RWPE1 (cell line): ENCODE measurements at regions not wholly inside any gene's neighbourhood (a gene's known extent, or its start where the extent isn't known, plus 50 kb on each side); places are given as distances from the start of the nearest gene placed in this dataset.

Experiments
- CTCF ChIA-PET: fragments of 350-600 bp; sonication (Branson Sonifier 250); formaldehyde crosslinking; extraction: SDS; loops from one replicate; lab custom pipeline; 2021; lab: Yijun Ruan, JAX
- POLR2A ChIA-PET: fragments of 400-600 bp; formaldehyde crosslinking; extraction: SDS; loops from one replicate; lab custom pipeline; 2020; ENCODE audit warnings: antibody characterized with exemption; ENCODE audit not compliant: low non-redundant PET; lab: Yijun Ruan, JAX
- DNase-seq: peaks from one replicate; pipeline ENCODE4 v3.0.0; 2012; ENCODE audit warnings: low spot score
- H3K27ac ChIP-seq: fragments of 450-650 bp; 2 replicates; pipeline ENCODE4 v1.5.1; 2017
- TF ChIP-seq, protein P1 (sequence below): fragments of 450-650 bp; conservative IDR thresholded peaks from 2 replicates; pipeline ENCODE4 v1.5.1; 2017; ENCODE audit warnings: low read depth, mild to moderate bottlenecking

DNA sequence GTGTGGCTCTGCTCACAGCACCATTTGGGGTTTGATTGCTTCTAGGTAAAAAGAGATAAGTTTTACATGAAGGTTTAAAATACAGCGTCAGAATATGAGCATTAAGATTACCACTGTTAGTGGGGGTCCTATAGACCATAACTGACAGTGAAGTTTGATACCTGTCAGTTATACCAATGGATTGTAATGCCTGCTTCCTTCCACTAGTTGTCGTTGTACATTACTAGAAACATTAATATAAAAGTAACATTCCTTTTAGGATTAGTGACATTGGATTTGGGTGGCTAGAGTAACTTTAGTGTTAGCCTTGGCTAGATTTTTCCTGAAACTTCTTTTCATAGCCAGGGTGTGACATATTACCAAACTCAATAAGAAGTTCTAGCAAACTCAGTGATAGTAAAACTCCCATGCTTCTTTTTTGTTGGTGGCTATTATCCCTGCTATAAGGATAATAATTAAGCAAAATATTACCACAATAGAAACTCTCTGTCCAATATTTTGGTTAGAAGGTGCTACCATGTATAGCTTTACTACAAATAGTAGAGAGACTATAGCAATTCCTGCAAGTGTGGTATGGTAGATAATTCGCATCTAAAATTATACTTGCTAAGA is 57.1 kb downstream of the FAM181B start:
- DNase-seq: peak; percentile 16
- TF ChIP-seq, protein P1, sequence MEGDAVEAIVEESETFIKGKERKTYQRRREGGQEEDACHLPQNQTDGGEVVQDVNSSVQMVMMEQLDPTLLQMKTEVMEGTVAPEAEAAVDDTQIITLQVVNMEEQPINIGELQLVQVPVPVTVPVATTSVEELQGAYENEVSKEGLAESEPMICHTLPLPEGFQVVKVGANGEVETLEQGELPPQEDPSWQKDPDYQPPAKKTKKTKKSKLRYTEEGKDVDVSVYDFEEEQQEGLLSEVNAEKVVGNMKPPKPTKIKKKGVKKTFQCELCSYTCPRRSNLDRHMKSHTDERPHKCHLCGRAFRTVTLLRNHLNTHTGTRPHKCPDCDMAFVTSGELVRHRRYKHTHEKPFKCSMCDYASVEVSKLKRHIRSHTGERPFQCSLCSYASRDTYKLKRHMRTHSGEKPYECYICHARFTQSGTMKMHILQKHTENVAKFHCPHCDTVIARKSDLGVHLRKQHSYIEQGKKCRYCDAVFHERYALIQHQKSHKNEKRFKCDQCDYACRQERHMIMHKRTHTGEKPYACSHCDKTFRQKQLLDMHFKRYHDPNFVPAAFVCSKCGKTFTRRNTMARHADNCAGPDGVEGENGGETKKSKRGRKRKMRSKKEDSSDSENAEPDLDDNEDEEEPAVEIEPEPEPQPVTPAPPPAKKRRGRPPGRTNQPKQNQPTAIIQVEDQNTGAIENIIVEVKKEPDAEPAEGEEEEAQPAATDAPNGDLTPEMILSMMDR: peak; percentile 65
- no peak overlapping the region for H3K27ac ChIP-seq
- ChIA-PET POLR2A (no interaction called here), CTCF (no interaction called here)

DNA sequence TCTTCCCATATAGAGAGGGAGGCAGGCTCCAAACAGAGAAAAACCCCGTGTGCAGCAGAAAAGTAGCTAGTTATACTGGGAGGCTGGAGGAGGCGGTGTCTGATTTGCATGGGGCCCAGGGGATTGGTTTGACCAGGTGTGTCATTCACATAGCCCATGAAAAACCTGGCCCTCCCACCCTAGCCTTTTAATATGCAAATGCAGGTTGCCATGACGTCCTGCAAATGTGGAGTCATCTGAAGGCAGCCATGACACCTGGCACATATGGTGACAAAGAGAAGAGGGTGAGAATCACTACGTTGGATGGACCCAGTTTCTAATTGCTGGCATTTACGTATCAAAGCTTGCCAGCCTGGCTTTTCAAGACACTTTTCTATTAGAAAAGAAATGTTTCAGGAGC is 57.8 kb downstream of the FAM181B start:
- no peak overlapping the region for H3K27ac ChIP-seq
- TF ChIP-seq, protein P1: no peak
- ChIA-PET POLR2A (no interaction called here), CTCF (interaction anchor here (0.5 kb wide), 1 partner anchor 75 kb away, joined by 3 read pairs; no protein-coding TSS in a partner anchor)
- no peak for DNase-seq

DNA sequence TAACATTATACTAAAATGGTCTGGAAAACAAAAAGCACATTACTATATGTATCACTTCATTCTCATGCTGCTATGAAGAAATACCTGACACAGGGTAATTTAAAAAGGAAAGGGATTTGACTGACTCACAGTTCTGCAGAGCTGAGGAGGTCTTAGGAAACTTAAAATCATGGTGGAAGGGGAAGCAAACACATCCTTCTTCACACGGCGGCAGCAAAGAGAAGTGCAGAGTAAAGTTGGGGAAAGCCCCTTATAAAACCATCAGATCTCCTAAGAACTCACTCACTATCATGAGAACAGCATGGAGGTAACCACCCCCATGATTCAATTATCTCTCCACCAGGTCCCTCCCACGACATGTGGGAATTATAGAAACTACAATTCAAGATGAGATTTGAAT is 60.0 kb downstream of the FAM181B start:
- ChIA-PET CTCF (interaction anchor here (0.6 kb wide), 1 partner anchor 1041 kb away, joined by 8 read pairs; no protein-coding TSS in a partner anchor), POLR2A (no interaction called here)
- no peak overlapping the region for H3K27ac ChIP-seq
- no peak for DNase-seq
- TF ChIP-seq, protein P1: no peak

DNA sequence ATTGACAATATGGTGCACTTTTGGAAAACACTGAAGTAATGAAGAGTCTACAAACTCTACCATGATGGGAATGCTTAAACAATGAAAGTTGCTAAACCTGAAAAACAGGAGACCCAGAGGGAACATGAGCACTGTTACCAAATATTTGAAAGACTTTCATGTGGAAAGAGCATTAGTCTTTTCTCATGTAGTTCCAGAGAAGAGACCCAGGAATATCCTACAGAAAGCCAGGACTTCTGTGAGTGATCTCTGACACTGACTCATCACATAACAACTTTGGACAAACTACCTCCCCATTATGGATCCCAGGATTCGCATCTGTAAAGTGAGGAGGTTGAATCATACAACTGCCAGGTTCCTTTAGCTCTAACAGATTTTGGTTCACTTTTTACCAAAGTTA is 62.2 kb downstream of the FAM181B start:
- ChIA-PET POLR2A (no interaction called here), CTCF (interaction anchor here (1.4 kb wide), 1 partner anchor 25 kb away, joined by 3 read pairs; no protein-coding TSS in a partner anchor)
- TF ChIP-seq, protein P1: no peak
- no peak overlapping the region for H3K27ac ChIP-seq
- DNase-seq: no peak

DNA sequence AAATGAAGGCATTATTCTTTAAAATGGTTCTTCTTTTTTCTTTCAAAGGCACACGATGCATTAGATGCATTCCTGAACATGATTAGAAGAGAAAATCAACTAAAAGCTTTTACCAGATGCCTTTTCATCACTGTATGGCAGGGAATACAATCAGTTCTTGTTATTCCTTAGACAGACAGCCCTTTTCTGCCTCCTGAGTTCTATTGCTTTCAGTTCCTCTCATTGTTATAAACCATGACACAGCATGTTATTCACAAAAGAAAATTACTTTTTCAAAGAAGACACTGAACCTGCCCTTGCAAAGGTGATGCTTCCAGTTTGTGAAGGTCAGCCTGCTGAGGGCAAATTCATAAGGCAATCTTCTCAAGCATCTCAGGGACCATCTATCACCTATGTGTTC is 70.1 kb downstream of the FAM181B start:
- POLR2A ChIA-PET: no interaction called here
- no peak overlapping the region for H3K27ac ChIP-seq
- no peak for DNase-seq
- TF ChIP-seq, protein P1: no peak
- CTCF ChIA-PET: no interaction called here

DNA sequence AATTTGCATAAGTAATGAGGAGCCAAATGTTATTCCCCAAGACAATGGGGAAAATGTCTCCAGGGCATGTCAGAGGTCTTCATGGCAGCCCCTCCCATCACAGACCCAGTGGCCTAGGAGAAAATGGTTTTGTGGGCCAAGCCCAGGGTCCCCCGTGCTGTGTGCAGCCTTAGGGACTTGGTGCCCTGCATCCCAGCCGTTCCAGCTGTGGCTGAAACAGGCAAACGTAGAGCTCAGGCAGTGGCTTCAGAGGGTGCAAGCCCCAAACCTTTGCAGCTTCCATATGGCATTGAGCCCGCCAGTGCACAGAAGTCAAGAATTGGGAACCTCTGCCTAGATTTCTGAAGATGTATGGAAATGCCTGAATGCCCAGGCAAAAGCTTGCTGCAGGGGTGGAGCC is 79.9 kb downstream of the FAM181B start:
- DNase-seq: no peak
- TF ChIP-seq, protein P1: no peak
- H3K27ac ChIP-seq: no peak overlapping the region
- ChIA-PET POLR2A (no interaction called here), CTCF (interaction anchor here (0.8 kb wide), 1 partner anchor 9 kb away, joined by 3 read pairs; no protein-coding TSS in a partner anchor)
